ENCODE measurements at regions not wholly inside any gene's neighbourhood (a gene's known extent, or its start where the extent isn't known, plus 50 kb on each side); places are given as distances from the start of the nearest gene placed in this dataset.
"Not testable (repeated sequence)": the region's sequence is repeated elsewhere in the genome, so short reads cannot be mapped to it uniquely, and the experiment has no call there.

GRCh38 chr16:22436823-22437652 is 62.6 kb upstream of the CDR2 start:
- H3K27me3 ChIP-seq (ENCODE audit: control insufficient read depth in 1 of 2, insufficient read depth in 2 of 2, low read length in 2 of 2); H3K36me3 ChIP-seq (ENCODE audit: control insufficient read depth in 1 of 2, insufficient read depth in 2 of 2, low read length in 2 of 2); H3K9me3 ChIP-seq (ENCODE audit: control insufficient read depth in 1 of 2, low read length in 2 of 2); H3K4me1 ChIP-seq (ENCODE audit: control insufficient read depth in 1 of 2, insufficient read depth in 2 of 2, low read length in 2 of 2): not testable (repeated sequence)
- Histone ChIP-seq H3K9ac (ENCODE audit: low read depth in 1 of 2, low read length in 2 of 2) (peak overlapping the region; percentile 59 to 70), H3K4me3 (ENCODE audit: low read depth in 1 of 2, low read length in 2 of 2) (peak overlapping the region; percentile 61 to 75), H3K27ac (ENCODE audit: low read depth, low read length) (peak overlapping the region; percentile 87)

DNA sequence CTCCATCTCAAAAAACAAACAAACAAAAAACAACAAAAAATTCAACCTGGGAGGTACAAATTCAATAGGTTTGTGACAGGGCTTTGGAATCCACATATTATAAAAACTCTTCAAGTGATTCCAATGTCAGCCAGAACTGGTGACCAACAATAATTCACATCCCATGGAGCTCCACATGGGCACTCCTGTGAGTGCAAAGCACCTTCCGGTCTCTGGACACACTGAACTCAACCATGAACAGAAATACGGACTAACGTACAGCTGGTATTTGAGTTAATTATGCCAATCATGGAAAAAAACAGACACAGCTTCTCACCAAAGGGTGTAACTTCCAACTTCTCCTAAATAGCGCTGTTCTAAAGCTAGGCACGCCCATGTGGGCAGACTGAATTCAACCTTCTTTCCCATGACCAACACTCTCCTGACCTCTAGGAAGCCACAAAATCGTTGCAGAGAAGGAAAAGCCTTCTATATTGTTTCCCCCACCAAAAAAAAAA is 62.0 kb upstream of the CDR2 start:
- not testable (repeated sequence) for H3K27me3 ChIP-seq (ENCODE audit: control insufficient read depth in 1 of 2, insufficient read depth in 2 of 2, low read length in 2 of 2); H3K27ac ChIP-seq (ENCODE audit: low read depth, low read length); H3K4me1 ChIP-seq (ENCODE audit: control insufficient read depth in 1 of 2, insufficient read depth in 2 of 2, low read length in 2 of 2); H3K36me3 ChIP-seq (ENCODE audit: control insufficient read depth in 1 of 2, insufficient read depth in 2 of 2, low read length in 2 of 2); H3K9me3 ChIP-seq (ENCODE audit: control insufficient read depth in 1 of 2, low read length in 2 of 2)
- peak overlapping the region in 1 of 2 donors; percentile 59 for H3K9ac ChIP-seq (ENCODE audit: low read depth in 1 of 2, low read length in 2 of 2)
- peak overlapping the region; percentile 61 to 75 for H3K4me3 ChIP-seq (ENCODE audit: low read depth in 1 of 2, low read length in 2 of 2)

GRCh38 chr16:22431314-22431713 is 56.9 kb upstream of the CDR2 start:
- not testable (repeated sequence) for H3K27ac ChIP-seq (ENCODE audit: low read depth, low read length); H3K9me3 ChIP-seq (ENCODE audit: control insufficient read depth in 1 of 2, low read length in 2 of 2); H3K4me3 ChIP-seq (ENCODE audit: low read depth in 1 of 2, low read length in 2 of 2); H3K9ac ChIP-seq (ENCODE audit: low read depth in 1 of 2, low read length in 2 of 2); H3K4me1 ChIP-seq (ENCODE audit: control insufficient read depth in 1 of 2, insufficient read depth in 2 of 2, low read length in 2 of 2); H3K27me3 ChIP-seq (ENCODE audit: control insufficient read depth in 1 of 2, insufficient read depth in 2 of 2, low read length in 2 of 2)
- H3K36me3 ChIP-seq (ENCODE audit: control insufficient read depth in 1 of 2, insufficient read depth in 2 of 2, low read length in 2 of 2): peaks cover 0 to 19% of the 10 kb centered on the region in 2 donors

GRCh38 chr16:22428654-22429053 is 54.2 kb upstream of the CDR2 start:
- no peak overlapping the region for H3K4me3 ChIP-seq (ENCODE audit: low read depth in 1 of 2, low read length in 2 of 2)
- H3K27me3 ChIP-seq (ENCODE audit: control insufficient read depth in 1 of 2, insufficient read depth in 2 of 2, low read length in 2 of 2): no peaks in the 10 kb centered on the region
- peaks cover 0 to 27% of the 10 kb centered on the region in 2 donors for H3K36me3 ChIP-seq (ENCODE audit: control insufficient read depth in 1 of 2, insufficient read depth in 2 of 2, low read length in 2 of 2)
- no peak overlapping the region for H3K9ac ChIP-seq (ENCODE audit: low read depth in 1 of 2, low read length in 2 of 2)
- H3K27ac ChIP-seq (ENCODE audit: low read depth, low read length): no peak overlapping the region
- H3K9me3 ChIP-seq (ENCODE audit: control insufficient read depth in 1 of 2, low read length in 2 of 2): no peaks in the 10 kb centered on the region
- no peaks in the 10 kb centered on the region for H3K4me1 ChIP-seq (ENCODE audit: control insufficient read depth in 1 of 2, insufficient read depth in 2 of 2, low read length in 2 of 2)

DNA sequence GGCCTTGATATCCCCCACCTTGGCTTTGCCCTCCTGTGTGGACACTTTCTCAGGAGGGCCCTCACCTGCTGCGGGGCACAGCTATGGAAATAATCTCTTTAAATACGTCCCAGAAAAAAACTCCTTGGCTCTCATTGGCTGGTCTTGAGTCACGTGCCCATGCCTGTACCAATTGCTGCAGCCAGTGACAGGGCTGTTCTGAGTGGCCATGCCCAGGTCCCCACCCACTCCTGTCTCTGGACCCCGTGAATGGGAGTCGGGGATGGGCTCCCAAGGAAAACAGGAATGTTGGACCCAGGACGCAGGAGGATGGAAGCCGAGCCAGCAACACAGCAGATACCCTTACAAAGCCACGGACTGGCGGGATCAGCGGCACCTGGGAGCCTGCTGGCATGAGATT is 53.1 kb upstream of the CDR2 start:
- Histone ChIP-seq H3K4me1 (ENCODE audit: control insufficient read depth in 1 of 2, insufficient read depth in 2 of 2, low read length in 2 of 2) (no peaks in the 10 kb centered on the region), H3K36me3 (ENCODE audit: control insufficient read depth in 1 of 2, insufficient read depth in 2 of 2, low read length in 2 of 2) (peaks cover 0 to 30% of the 10 kb centered on the region in 2 donors), H3K9me3 (ENCODE audit: control insufficient read depth in 1 of 2, low read length in 2 of 2) (no peaks in the 10 kb centered on the region), H3K27me3 (ENCODE audit: control insufficient read depth in 1 of 2, insufficient read depth in 2 of 2, low read length in 2 of 2) (no peaks in the 10 kb centered on the region), H3K27ac (ENCODE audit: low read depth, low read length) (no peak overlapping the region), H3K4me3 (ENCODE audit: low read depth in 1 of 2, low read length in 2 of 2) (no peak overlapping the region), H3K9ac (ENCODE audit: low read depth in 1 of 2, low read length in 2 of 2) (no peak overlapping the region)

DNA sequence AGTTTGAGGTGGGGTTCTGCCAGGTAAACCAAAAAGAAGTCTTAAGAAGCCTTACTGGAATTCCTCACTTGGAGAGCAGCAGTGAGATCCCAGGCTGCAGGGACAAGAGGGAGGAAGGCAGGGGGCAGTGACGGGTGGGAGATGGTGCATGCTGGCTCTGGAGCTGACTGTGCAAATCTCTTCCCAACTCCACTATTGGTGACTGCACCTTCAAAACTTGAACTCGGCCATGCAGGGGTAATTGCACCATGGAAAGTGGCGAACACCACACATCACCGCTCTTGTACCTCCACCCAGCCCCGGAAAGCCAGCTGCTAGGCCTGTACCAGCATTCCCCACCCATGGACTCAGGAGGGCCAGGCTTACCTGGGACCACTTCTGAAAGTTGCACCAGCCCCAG is 51.4 kb upstream of the CDR2 start:
- no peak overlapping the region for H3K9ac ChIP-seq (ENCODE audit: low read depth in 1 of 2, low read length in 2 of 2)
- no peak overlapping the region for H3K4me3 ChIP-seq (ENCODE audit: low read depth in 1 of 2, low read length in 2 of 2)
- H3K4me1 ChIP-seq (ENCODE audit: control insufficient read depth in 1 of 2, insufficient read depth in 2 of 2, low read length in 2 of 2): no peaks in the 10 kb centered on the region
- H3K27ac ChIP-seq (ENCODE audit: low read depth, low read length): no peak overlapping the region
- no peaks in the 10 kb centered on the region for H3K9me3 ChIP-seq (ENCODE audit: control insufficient read depth in 1 of 2, low read length in 2 of 2)
- no peaks in the 10 kb centered on the region for H3K27me3 ChIP-seq (ENCODE audit: control insufficient read depth in 1 of 2, insufficient read depth in 2 of 2, low read length in 2 of 2)
- H3K36me3 ChIP-seq (ENCODE audit: control insufficient read depth in 1 of 2, insufficient read depth in 2 of 2, low read length in 2 of 2): peaks cover 0 to 36% of the 10 kb centered on the region in 2 donors

- no peaks in the 10 kb centered on the region for H3K27me3 ChIP-seq (ENCODE audit: control insufficient read depth in 1 of 2, insufficient read depth in 2 of 2, low read length in 2 of 2)
- H3K27ac ChIP-seq (ENCODE audit: low read depth, low read length): no peak overlapping the region
- H3K4me1 ChIP-seq (ENCODE audit: control insufficient read depth in 1 of 2, insufficient read depth in 2 of 2, low read length in 2 of 2): no peaks in the 10 kb centered on the region
- H3K9ac ChIP-seq (ENCODE audit: low read depth in 1 of 2, low read length in 2 of 2): no peak overlapping the region
- H3K9me3 ChIP-seq (ENCODE audit: control insufficient read depth in 1 of 2, low read length in 2 of 2): no peaks in the 10 kb centered on the region
- H3K36me3 ChIP-seq (ENCODE audit: control insufficient read depth in 1 of 2, insufficient read depth in 2 of 2, low read length in 2 of 2): peaks cover 0 to 42% of the 10 kb centered on the region in 2 donors
- no peak overlapping the region for H3K4me3 ChIP-seq (ENCODE audit: low read depth in 1 of 2, low read length in 2 of 2)
Measured at GRCh38 chr16:22425036-22425801, 50.8 kb upstream of the CDR2 start.

- no peak overlapping the region for H3K9ac ChIP-seq (ENCODE audit: low read depth in 1 of 2, low read length in 2 of 2)
Measured at GRCh38 chr16:22424161-22424937, 49.9 kb upstream of the CDR2 start.

More at GRCh38 chr16:22424161-22424937, 49.9 kb upstream of the CDR2 start:
- Histone ChIP-seq H3K27ac (ENCODE audit: low read depth, low read length) (no peak overlapping the region), H3K27me3 (ENCODE audit: control insufficient read depth in 1 of 2, insufficient read depth in 2 of 2, low read length in 2 of 2) (no peaks in the 10 kb centered on the region), H3K9me3 (ENCODE audit: control insufficient read depth in 1 of 2, low read length in 2 of 2) (no peaks in the 10 kb centered on the region), H3K4me3 (ENCODE audit: low read depth in 1 of 2, low read length in 2 of 2) (no peak overlapping the region), H3K36me3 (ENCODE audit: control insufficient read depth in 1 of 2, insufficient read depth in 2 of 2, low read length in 2 of 2) (peaks cover 0 to 43% of the 10 kb centered on the region in 2 donors), H3K4me1 (ENCODE audit: control insufficient read depth in 1 of 2, insufficient read depth in 2 of 2, low read length in 2 of 2) (no peaks in the 10 kb centered on the region)
